ENCODE measurements at regions not wholly inside any gene's neighbourhood (a gene's known extent, or its start where the extent isn't known, plus 50 kb on each side); places are given as distances from the start of the nearest gene placed in this dataset.
"Not testable (repeated sequence)": the region's sequence is repeated elsewhere in the genome, so short reads cannot be mapped to it uniquely, and the experiment has no call there.

GRCh38 chr6:74901576-74901975 lies 304.3 kb downstream of the COL12A1 start:
- ATAC-seq (ENCODE audit: poor library complexity) (no peak), DNase-seq (no peak)
- intact Hi-C loops (cut with DNase I), result no loop called here

GRCh38 chr6:74899416-74899815 lies 306.4 kb downstream of the COL12A1 start:
- DNase-seq (no peak), ATAC-seq (ENCODE audit: poor library complexity) (no peak)
- intact Hi-C loops (cut with DNase I), result no loop called here

- ATAC-seq (ENCODE audit: poor library complexity), result no peak
- intact Hi-C loops (cut with DNase I), result no loop called here
- DNase-seq, result no peak
These were observed 313.8 kb downstream of the COL12A1 start for GRCh38 chr6:74892091-74892490.

- ATAC-seq (ENCODE audit: poor library complexity) (peak; percentile 87), DNase-seq (no peak)
- intact Hi-C loops (cut with DNase I), result no loop called here
These were observed 314.5 kb downstream of the COL12A1 start for GRCh38 chr6:74891349-74891831.

- DNase-seq (no peak), ATAC-seq (ENCODE audit: poor library complexity) (no peak)
- intact Hi-C loops (cut with DNase I), result no loop called here
These were observed 316.2 kb downstream of the COL12A1 start for GRCh38 chr6:74889635-74890034.

- ATAC-seq (ENCODE audit: poor library complexity); intact Hi-C loops (cut with DNase I); DNase-seq: not testable (repeated sequence)
These were observed 317.1 kb downstream of the COL12A1 start for GRCh38 chr6:74888741-74889140.

- no peak for ATAC-seq (ENCODE audit: poor library complexity)
- DNase-seq, result no peak
- intact Hi-C loops (cut with DNase I), result no loop called here
These were observed 325.9 kb downstream of the COL12A1 start for GRCh38 chr6:74879976-74880375.

GRCh38 chr6:74879234-74879633 lies 326.6 kb downstream of the COL12A1 start:
- DNase-seq, result no peak
- intact Hi-C loops (cut with DNase I), result no loop called here
- ATAC-seq (ENCODE audit: poor library complexity), result peak; percentile 70

GRCh38 chr6:74875193-74875592 lies 330.7 kb downstream of the COL12A1 start:
- no peak for DNase-seq
- intact Hi-C loops (cut with DNase I), result no loop called here
- ATAC-seq (ENCODE audit: poor library complexity), result no peak

- ATAC-seq (ENCODE audit: poor library complexity) (no peak), DNase-seq (no peak)
- intact Hi-C loops (cut with DNase I), result no loop called here
These were observed 332.9 kb downstream of the COL12A1 start for GRCh38 chr6:74872754-74873476.

GRCh38 chr6:74871757-74872156 lies 334.1 kb downstream of the COL12A1 start:
- no peak for DNase-seq
- intact Hi-C loops (cut with DNase I), result no loop called here
- no peak for ATAC-seq (ENCODE audit: poor library complexity)

- intact Hi-C loops (cut with DNase I), result no loop called here
- DNase-seq (no peak), ATAC-seq (ENCODE audit: poor library complexity) (no peak)
These were observed 335.4 kb downstream of the COL12A1 start for GRCh38 chr6:74870403-74870802.

GRCh38 chr6:74867291-74867690 lies 338.6 kb downstream of the COL12A1 start:
- no peak for DNase-seq
- intact Hi-C loops (cut with DNase I), result no loop called here
- ATAC-seq (ENCODE audit: poor library complexity), result no peak

GRCh38 chr6:74863968-74864367 lies 341.9 kb downstream of the COL12A1 start:
- ATAC-seq (ENCODE audit: poor library complexity) (no peak), DNase-seq (no peak)
- intact Hi-C loops (cut with DNase I), result no loop called here

GRCh38 chr6:74860456-74860855 lies 345.4 kb downstream of the COL12A1 start:
- ATAC-seq (ENCODE audit: poor library complexity) (no peak), DNase-seq (no peak)
- intact Hi-C loops (cut with DNase I), result no loop called here

- DNase-seq (no peak), ATAC-seq (ENCODE audit: poor library complexity) (no peak)
- intact Hi-C loops (cut with DNase I), result no loop called here
These were observed 348.7 kb downstream of the COL12A1 start for GRCh38 chr6:74857157-74857556.

- no peak for DNase-seq
- intact Hi-C loops (cut with DNase I), result no loop called here
- ATAC-seq (ENCODE audit: poor library complexity), result no peak
These were observed 351.9 kb downstream of the COL12A1 start for GRCh38 chr6:74853991-74854390.

GRCh38 chr6:74851596-74851995 lies 354.3 kb downstream of the COL12A1 start:
- intact Hi-C loops (cut with DNase I), result no loop called here
- no peak for ATAC-seq (ENCODE audit: poor library complexity)

GRCh38 chr6:74840953-74841352 lies 364.9 kb downstream of the COL12A1 start:
- ATAC-seq (ENCODE audit: poor library complexity), result no peak
- intact Hi-C loops (cut with DNase I), result no loop called here

More at GRCh38 chr6:74851596-74851995, 354.3 kb downstream of the COL12A1 start:
- no peak for DNase-seq

GRCh38 chr6:74834967-74835366 lies 370.9 kb downstream of the COL12A1 start:
- DNase-seq, result no peak
- ATAC-seq (ENCODE audit: poor library complexity), result no peak
- intact Hi-C loops (cut with DNase I), result no loop called here

More at GRCh38 chr6:74840953-74841352, 364.9 kb downstream of the COL12A1 start:
- no peak for DNase-seq

GRCh38 chr6:74826263-74826662 lies 379.6 kb downstream of the COL12A1 start:
- no peak for ATAC-seq (ENCODE audit: poor library complexity)
- DNase-seq, result no peak
- intact Hi-C loops (cut with DNase I), result no loop called here
